GM12874 (cell line): ENCODE measurements at regions not wholly inside any gene's neighbourhood (a gene's known extent, or its start where the extent isn't known, plus 50 kb on each side); places are given as distances from the start of the nearest gene placed in this dataset.
A peak's percentile ranks its signal among the peaks of the same experiment; 100 is the strongest.

ENCODE experiments used
- TF ChIP-seq, protein P1 (sequence below): IDR thresholded peaks from 2 replicates; pipeline ENCODE4 v1.5.1; 2011; ENCODE audit warnings: low read depth, mild to moderate bottlenecking, control low read depth, low read length, moderate library complexity; ENCODE audit not compliant: insufficient read depth

DNA sequence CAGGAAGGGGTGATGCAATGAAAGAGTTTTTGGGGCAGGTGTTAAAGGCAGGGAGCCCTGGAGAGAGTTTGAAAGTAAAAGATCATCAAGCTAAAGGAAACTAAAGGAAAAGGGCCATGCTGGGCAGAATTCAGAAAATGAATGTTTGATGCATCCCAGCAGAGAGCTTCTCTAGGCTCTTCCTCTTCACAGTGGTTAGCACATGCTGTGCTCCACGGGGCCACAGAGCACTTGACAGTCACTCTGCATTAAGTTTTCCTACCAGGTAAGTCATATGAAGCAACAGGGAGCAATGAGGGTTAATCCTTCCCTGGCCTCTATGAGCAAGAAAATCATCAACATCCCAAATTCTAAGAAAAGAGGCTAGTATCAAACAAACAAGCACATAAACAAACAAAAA lies 895.2 kb downstream of the TRIB2 start:
- TF ChIP-seq, protein P1, sequence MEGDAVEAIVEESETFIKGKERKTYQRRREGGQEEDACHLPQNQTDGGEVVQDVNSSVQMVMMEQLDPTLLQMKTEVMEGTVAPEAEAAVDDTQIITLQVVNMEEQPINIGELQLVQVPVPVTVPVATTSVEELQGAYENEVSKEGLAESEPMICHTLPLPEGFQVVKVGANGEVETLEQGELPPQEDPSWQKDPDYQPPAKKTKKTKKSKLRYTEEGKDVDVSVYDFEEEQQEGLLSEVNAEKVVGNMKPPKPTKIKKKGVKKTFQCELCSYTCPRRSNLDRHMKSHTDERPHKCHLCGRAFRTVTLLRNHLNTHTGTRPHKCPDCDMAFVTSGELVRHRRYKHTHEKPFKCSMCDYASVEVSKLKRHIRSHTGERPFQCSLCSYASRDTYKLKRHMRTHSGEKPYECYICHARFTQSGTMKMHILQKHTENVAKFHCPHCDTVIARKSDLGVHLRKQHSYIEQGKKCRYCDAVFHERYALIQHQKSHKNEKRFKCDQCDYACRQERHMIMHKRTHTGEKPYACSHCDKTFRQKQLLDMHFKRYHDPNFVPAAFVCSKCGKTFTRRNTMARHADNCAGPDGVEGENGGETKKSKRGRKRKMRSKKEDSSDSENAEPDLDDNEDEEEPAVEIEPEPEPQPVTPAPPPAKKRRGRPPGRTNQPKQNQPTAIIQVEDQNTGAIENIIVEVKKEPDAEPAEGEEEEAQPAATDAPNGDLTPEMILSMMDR: no peak

DNA sequence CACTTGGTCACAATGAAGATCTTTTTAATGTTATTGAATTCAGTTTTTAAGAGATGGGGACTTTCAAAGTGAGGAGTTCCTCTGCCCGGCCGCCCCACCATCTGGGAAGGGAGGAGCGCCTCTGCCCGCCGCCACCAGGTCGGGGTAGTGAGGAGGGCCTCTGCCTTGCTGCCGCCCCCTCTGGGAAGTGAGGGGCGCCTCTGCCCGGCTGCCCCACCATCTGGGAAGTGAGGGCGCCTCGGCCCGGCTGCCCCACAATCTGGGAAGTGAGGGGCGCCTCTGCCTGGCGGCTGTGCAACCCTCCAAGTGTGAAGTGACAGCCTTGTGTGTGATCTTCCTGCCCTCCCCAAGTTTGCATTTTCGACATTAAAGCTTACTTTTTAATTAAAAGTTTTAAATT lies 899.3 kb downstream of the TRIB2 start:
- TF ChIP-seq, protein P1: no peak

DNA sequence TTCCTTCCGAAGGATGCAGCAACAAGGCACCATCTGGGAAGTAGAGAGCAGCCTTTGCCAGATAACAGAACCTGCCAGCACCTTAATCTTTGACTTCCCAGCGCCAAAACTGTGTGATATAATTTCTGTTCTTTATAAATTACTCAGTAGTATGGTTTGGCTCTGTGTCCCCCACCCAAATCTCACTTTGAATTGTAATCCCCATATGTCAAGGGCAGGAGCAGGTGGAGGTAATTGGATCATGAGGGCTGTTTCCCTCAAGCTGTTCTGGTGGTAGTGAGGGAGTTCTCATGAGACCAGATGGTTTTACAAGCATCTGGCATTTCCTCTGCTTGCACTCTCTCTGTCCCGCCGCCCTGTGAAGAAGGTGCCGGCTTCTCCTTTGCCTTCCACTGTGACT lies 899.9 kb downstream of the TRIB2 start:
- TF ChIP-seq, protein P1: no peak

DNA sequence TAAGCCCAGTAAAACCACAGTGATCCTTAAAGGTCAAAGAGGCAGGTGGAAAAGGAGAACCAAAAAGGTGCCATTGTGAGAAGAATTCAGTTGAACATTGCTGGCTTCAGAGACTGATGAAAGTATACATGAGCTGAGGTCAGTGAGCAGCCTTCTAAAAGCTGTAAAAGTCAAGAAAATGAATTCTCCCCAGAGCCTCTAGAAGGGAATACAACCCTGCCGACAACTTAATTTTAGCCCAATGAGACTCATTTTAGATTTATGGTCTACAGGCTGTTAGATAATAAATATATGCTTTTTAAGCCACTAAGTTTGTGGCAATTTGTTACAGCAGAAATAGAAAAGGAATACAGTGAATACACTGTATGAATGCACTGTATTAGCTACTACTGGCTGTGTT lies 911.4 kb downstream of the TRIB2 start:
- TF ChIP-seq, protein P1: no peak

DNA sequence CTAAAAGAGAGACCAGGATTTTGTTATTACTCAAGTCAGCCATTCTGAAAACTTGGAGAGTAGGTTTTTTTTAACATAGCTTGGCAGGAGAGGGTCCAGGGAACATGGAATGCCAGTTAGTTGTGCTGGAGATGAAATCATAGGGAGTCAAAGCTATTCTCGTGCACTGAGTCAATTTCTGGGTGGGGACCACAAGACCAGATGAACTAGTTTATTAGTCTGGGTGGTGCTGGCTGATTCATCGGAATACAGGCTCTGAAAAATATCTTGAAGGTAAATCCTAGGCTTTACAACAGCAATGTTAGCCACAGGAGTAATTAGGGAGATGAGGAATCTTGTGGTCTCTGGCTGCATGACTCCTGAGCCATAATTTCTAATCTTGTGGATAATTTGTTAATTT lies 921.4 kb downstream of the TRIB2 start:
- TF ChIP-seq, protein P1: no peak

DNA sequence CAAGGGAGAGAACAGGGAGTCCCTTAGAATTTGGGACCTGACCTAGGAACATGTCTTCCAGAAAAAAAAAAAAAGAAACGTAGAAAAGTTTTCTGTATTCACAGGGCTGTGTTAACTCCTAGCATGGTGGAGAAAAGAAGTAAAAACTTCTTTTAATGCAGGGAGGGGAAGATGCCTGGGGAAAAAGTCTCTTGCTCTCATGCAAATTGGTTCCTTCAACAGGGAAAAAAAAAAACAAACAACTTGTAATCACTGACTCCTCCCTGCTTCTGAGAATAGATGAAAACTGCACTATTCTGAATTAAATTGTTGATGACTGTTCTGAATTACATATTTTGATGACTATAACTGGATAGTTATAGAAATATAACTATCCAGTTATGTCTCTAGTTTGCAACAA lies 933.2 kb downstream of the TRIB2 start:
- TF ChIP-seq, protein P1: no peak

DNA sequence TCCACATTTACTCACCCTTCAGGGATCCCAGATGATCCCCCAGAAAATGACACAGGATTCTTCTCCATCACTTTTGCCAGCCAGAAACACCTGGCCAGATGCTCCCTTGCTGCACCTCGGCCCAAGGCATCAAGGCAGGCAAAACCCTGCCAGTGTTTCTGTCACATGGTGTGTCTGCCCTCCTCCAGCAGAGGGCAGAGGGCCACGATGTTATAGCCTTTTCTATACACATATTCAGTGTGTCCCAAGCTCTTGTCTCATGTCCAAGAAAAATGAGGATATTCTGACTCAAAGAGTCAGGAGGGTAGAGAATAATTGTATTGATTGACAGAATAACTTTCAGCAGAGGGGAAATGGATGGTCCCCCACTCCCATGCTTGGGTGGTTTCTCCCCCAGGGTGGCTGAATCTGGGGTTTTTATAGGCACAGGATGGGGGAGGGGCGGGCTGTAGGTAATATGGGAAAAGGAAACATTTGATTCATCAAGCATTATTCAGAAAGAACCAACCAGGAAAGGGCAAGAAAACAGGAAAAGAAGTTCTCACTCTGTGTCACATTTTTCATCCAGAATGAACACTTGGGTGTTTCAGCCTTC lies 933.9 kb downstream of the TRIB2 start:
- TF ChIP-seq, protein P1: peak; percentile 12; the same call in 1 of the 2 replicates
